ENCODE measurements at regions not wholly inside any gene's neighbourhood (a gene's known extent, or its start where the extent isn't known, plus 50 kb on each side); places are given as distances from the start of the nearest gene placed in this dataset.

DNA sequence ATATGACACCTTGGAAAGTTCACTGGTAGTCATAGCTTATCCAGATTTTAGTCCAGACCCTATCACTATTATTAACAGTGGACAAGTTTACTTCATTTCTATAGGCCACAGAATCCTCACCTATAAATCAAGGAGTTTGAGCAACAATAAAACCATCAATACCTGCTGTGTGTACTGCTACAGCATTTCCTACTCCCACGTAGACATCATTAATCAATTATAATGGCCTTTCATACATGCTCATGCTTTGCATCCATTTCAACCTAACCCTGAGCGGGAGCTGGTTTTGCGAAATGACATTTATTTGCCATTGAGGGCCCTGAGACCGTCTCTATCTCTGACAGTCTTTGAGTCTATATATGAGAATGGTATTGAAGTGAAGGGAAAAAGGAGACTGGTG is 312.3 kb downstream of the FAT3 start:
- no peak for DNase-seq

DNA sequence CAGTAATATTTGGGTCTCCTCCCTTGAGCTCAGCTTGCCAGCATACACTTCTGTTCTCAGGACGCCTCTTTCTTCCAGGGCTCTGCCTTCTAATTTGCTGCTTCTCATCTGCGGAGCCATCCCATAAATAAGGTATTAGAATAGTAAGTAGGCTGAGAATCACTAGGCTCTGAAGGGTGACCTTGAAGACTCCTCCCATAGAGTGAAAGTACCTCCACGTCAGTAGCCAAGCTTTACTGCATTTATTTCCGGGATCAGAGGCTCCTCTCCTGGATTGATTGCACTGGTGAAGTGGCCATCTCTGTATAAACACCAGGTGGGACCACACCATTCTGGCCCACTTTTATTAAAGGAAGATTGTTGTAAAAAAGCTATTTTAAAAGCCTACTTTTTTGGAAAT is 315.5 kb downstream of the FAT3 start:
- no peak for DNase-seq

GRCh38 chr11:92545906-92546471 is 321.4 kb downstream of the FAT3 start:
- no peak for DNase-seq

DNA sequence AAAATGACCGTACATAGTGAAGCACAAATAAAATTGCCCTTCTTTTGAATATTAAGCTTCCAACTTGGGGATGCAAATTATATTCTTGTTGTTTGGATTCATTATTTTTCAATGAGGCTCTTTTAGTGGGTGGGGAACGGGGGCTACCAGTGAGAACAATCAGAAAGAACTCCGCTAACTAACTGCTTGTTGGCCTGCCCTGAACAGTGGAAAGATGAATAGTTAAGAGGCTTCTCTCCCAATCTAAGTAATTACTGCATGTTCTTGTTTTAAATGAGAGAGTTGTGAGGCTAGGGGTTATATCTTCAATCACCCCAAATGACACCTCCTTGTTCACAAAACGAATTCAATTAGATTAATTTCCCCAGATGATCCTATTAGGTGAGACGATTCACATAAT is 322.0 kb downstream of the FAT3 start:
- no peak for DNase-seq

- DNase-seq: no peak
Observed at GRCh38 chr11:92550411-92550810, 325.8 kb downstream of the FAT3 start.

GRCh38 chr11:92550871-92551270 is 326.3 kb downstream of the FAT3 start:
- DNase-seq: no peak

GRCh38 chr11:92552942-92553341 is 328.3 kb downstream of the FAT3 start:
- DNase-seq: no peak

- DNase-seq: no peak
Observed at GRCh38 chr11:92554688-92555087, 330.1 kb downstream of the FAT3 start.

- peak; percentile 15 for DNase-seq
Observed at GRCh38 chr11:92556431-92556830, 331.8 kb downstream of the FAT3 start.

DNA sequence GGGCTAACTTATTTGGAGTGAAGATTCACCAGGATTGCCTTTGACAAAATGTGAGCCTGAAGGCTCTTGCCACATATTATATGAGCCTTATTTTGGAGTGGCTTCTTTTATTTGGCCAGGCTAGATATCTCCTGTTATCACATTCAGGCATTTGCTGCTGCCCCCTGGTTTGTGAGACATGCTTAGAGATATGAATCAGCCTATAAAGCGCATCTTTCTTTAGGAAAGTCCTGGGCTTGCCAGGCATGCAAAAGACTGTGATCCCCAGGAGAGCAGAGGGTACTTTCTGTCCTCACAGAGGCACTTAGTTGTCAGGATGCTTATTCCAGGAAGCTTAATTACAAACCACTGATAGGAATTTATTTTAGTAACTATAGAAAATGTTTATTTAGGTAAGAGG is 333.3 kb downstream of the FAT3 start:
- no peak for DNase-seq

DNA sequence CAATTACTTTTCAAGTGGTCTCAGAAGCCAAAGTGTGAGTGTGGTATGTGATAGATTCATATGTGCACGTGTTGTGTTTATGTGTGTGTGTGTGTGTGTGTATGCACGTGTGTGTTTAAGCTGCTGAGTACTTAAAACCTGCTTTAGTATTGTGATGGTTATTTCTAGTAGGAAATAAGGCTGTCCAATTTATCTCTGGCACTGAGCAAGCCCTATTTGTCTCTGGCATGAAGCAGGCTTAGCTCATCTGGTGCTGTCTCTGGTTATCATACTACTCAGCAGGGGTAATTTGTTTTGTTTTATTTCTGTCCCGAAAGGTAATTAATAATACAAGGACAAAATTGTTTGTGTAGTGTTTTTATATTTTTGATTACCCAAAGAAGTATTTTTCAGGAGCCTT is 333.7 kb downstream of the FAT3 start:
- DNase-seq: no peak

DNA sequence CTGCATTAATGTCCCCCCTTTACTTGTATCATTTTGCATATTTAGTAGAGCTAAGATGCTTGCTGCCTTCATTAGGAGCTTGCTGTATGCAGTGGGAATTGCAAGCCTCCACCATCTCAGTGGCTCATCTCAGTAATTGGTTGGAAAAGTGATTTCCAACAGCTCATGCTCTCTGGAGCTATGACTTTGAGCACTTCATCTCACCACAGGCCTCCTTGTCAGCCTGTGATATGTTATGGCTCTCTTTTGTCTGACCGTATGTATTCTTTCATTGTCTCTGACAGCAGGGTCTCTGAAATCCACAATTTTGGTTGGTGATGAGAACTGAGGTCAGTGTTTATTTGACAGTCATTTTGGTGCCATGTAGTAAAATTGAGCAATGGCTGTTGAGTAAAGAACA is 345.1 kb downstream of the FAT3 start:
- DNase-seq: no peak

- DNase-seq: no peak
Observed at GRCh38 chr11:92572559-92572958, 347.9 kb downstream of the FAT3 start.

DNA sequence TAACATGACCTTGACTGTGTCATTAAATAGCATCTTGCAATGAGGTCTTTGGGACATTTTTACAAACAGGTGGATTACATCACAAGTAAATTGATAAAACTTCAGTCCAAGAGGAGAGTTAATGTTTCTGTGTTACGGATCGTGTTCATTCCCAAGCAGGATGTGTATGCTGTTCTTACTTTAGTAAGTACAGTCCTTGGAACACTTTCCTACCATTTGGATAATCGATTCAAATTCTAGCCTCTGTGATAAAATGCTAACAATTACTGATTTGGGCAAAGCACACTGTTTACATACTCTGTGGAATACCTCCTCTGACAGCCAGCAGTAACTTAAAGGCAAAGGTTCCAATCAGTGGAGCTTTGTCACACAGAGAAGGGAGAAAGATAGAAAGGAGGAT is 351.7 kb downstream of the FAT3 start:
- DNase-seq: no peak

DNA sequence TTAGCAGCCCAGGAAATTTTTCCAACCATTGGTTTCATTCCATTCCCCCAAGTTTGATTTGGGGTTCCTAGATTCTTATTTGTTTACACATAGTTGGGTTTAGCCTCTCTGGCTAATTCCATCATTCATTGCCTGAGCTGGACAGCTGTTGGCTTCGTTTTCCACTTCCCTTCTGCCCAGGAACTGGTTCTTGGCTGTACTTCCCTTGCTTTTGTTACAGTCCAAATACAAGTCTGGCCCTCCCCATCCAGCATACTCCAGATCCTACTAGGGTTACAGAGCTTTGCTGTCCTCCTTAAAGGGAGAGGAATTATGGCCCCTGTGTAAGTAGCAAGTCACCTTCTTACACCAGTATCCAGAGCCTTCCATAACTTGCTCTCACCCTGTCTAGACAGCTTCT is 356.3 kb downstream of the FAT3 start:
- no peak for DNase-seq

GRCh38 chr11:92588393-92588792 is 363.8 kb downstream of the FAT3 start:
- DNase-seq: no peak

- no peak for DNase-seq
Observed at GRCh38 chr11:92589512-92589911, 364.9 kb downstream of the FAT3 start.

DNA sequence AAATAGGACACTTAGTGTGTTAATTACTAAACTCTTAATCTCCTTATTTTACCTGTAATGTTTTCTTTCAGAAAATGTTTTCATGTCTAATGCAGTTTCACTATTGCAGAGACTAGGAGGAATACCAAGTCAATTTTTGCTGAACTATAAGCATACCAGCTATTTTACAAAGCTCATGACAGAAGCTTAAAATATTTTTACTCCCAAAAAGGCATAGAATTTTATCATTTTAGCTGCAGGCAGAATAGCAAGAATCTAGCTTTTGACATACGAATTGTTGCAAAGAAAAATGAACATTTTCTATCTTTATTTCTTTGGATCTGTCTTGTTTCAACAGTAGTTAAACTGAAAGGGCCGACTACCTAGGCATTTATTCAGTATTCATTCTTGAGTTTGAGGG is 366.9 kb downstream of the FAT3 start:
- no peak for DNase-seq

DNA sequence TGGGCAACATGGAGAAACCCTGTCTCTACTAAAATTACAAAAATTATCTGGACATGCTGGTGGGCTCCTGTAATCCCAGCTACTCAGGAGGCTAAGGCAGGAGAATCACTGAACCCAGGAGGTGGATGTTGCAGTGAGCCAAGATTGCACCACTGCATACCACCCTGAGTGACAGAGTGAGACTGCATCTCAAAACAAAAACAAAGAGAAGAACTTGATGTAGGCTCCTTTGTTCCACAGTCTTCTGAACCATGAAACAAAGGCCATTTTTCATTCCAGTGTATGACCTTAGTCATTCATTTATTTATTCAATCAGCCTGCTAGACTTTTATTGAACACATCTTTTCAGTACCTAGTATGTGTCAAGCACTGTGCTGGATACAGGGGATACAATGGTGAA is 369.6 kb downstream of the FAT3 start:
- no peak for DNase-seq

GRCh38 chr11:92595052-92595451 is 370.4 kb downstream of the FAT3 start:
- no peak for DNase-seq

GRCh38 chr11:92596596-92597317 is 372.1 kb downstream of the FAT3 start:
- DNase-seq: no peak

DNA sequence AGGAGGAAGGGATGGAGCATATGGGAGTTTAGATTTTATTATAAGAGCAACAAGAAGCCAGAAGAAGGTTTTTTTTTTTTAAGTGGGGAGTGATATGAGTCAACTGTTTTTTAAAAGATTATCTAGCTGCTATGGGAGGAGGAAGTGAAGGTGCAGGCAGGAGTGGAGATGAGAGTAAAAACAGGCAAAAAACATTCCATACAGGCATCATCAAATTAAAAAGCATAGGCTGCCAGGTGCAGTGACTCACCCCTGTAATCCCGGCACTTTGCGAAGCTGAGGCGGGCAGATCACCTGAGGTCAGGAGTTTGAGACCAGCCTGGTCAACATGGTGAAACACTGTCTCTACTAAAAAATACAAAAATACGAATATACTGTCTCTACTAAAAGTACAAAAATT is 368.4 kb upstream of the MTNR1B start:
- DNase-seq: no peak

DNA sequence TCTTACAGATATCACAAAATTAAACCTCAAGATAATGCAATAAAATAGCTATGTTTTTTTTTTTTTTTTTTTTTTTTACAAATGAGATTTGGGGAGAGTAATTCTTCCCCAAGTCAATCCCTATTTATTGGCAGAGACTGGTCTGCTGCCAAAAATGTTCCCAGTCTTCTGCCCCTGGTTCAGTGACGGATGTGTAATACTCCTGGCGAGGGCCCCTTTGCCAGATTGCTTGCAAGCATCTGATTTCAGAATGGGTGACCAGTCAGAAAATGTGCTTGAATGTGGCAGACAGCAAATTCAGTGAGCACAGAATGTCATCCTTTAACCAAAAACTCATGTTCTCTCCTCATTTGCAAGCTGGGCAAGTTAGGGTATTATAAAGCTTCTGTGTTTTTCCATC is 363.8 kb upstream of the MTNR1B start:
- DNase-seq: no peak
